Hematopoietic multipotent progenitor cell treated with erythropoietin and hydrocortisone succinate and interleukin-3 and kit ligand, for 6 days (in vitro differentiated cells): ENCODE measurements at regions not wholly inside any gene's neighbourhood (a gene's known extent, or its start where the extent isn't known, plus 50 kb on each side); places are given as distances from the start of the nearest gene placed in this dataset.

Experiments used
- DNase-seq: peaks from one replicate; pipeline ENCODE4 v3.0.0-alpha.2; 2015

GRCh38 chr9:73566627-73567026, 415.0 kb downstream of the ANXA1 start:
- DNase-seq: no peak

- DNase-seq: no peak
Measured at GRCh38 chr9:73573235-73573634, 421.6 kb downstream of the ANXA1 start.

- no peak for DNase-seq
Measured at GRCh38 chr9:73575101-73576060, 423.7 kb downstream of the ANXA1 start.

- no peak for DNase-seq
Measured at GRCh38 chr9:73577848-73578247, 426.2 kb downstream of the ANXA1 start.

GRCh38 chr9:73579823-73580222, 428.2 kb downstream of the ANXA1 start:
- no peak for DNase-seq

GRCh38 chr9:73583576-73583975, 431.9 kb downstream of the ANXA1 start:
- no peak for DNase-seq

- no peak for DNase-seq
Measured at GRCh38 chr9:73595036-73595545, 443.4 kb downstream of the ANXA1 start.

- no peak for DNase-seq
Measured at GRCh38 chr9:73596321-73596720, 444.7 kb downstream of the ANXA1 start.

- DNase-seq: no peak
Measured at GRCh38 chr9:73597039-73597438, 445.4 kb downstream of the ANXA1 start.

- no peak for DNase-seq
Measured at GRCh38 chr9:73597771-73598170, 446.1 kb downstream of the ANXA1 start.

- DNase-seq: no peak
Measured at GRCh38 chr9:73609381-73609780, 457.7 kb downstream of the ANXA1 start.

- no peak for DNase-seq
Measured at GRCh38 chr9:73611032-73611431, 459.4 kb downstream of the ANXA1 start.

GRCh38 chr9:73613092-73613701, 461.5 kb downstream of the ANXA1 start:
- no peak for DNase-seq

GRCh38 chr9:73615557-73615956, 463.9 kb downstream of the ANXA1 start:
- DNase-seq: no peak

GRCh38 chr9:73617586-73617985, 465.9 kb downstream of the ANXA1 start:
- DNase-seq: no peak

- DNase-seq: no peak
Measured at GRCh38 chr9:73640971-73641370, 489.3 kb downstream of the ANXA1 start.

GRCh38 chr9:73643379-73644013, 491.8 kb downstream of the ANXA1 start:
- no peak for DNase-seq

GRCh38 chr9:73647560-73647959, 495.9 kb downstream of the ANXA1 start:
- DNase-seq: no peak

GRCh38 chr9:73649552-73649951, 497.9 kb downstream of the ANXA1 start:
- no peak for DNase-seq

GRCh38 chr9:73655363-73655762, 503.7 kb downstream of the ANXA1 start:
- no peak for DNase-seq

GRCh38 chr9:73655831-73656230, 504.2 kb downstream of the ANXA1 start:
- no peak for DNase-seq

- DNase-seq: no peak
Measured at GRCh38 chr9:73665253-73665652, 513.6 kb downstream of the ANXA1 start.

GRCh38 chr9:73667749-73668148, 516.1 kb downstream of the ANXA1 start:
- DNase-seq: no peak

- no peak for DNase-seq
Measured at GRCh38 chr9:73680831-73681230, 529.2 kb downstream of the ANXA1 start.
